HUES6 (cell line): ENCODE measurements at regions not wholly inside any gene's neighbourhood (a gene's known extent, or its start where the extent isn't known, plus 50 kb on each side); places are given as distances from the start of the nearest gene placed in this dataset.
"Not testable (repeated sequence)": the region's sequence is repeated elsewhere in the genome, so short reads cannot be mapped to it uniquely, and the experiment has no call there.

Experiments used
- H3K27ac ChIP-seq: 2 replicates; pipeline ENCODE4 v1.7.0; 2013; ENCODE audit warnings: low read depth, mild to moderate bottlenecking, low read length, inconsistent platforms
- H3K27me3 ChIP-seq: 2 replicates; pipeline ENCODE4 v1.6.1; 2013; ENCODE audit warnings: low read length; ENCODE audit not compliant: control insufficient read depth, insufficient read depth
- H3K36me3 ChIP-seq: 2 replicates; pipeline ENCODE4 v1.6.1; 2013; ENCODE audit warnings: low read length; ENCODE audit not compliant: control insufficient read depth, insufficient read depth
- H3K4me1 ChIP-seq: 2 replicates; pipeline ENCODE4 v1.6.1; 2013; ENCODE audit warnings: low read length; ENCODE audit not compliant: control insufficient read depth, insufficient read depth
- H3K4me3 ChIP-seq: 2 replicates; pipeline ENCODE4 v1.5.1; 2013; ENCODE audit warnings: low read depth, low read length
- H3K9ac ChIP-seq: one replicate; pipeline ENCODE4 v1.6.1; 2013; ENCODE audit warnings: mild to moderate bottlenecking, low read length
- H3K9me3 ChIP-seq: 2 replicates; pipeline ENCODE4 v1.6.1; 2013; ENCODE audit warnings: low read depth, low read length; ENCODE audit not compliant: control insufficient read depth, insufficient read depth

DNA sequence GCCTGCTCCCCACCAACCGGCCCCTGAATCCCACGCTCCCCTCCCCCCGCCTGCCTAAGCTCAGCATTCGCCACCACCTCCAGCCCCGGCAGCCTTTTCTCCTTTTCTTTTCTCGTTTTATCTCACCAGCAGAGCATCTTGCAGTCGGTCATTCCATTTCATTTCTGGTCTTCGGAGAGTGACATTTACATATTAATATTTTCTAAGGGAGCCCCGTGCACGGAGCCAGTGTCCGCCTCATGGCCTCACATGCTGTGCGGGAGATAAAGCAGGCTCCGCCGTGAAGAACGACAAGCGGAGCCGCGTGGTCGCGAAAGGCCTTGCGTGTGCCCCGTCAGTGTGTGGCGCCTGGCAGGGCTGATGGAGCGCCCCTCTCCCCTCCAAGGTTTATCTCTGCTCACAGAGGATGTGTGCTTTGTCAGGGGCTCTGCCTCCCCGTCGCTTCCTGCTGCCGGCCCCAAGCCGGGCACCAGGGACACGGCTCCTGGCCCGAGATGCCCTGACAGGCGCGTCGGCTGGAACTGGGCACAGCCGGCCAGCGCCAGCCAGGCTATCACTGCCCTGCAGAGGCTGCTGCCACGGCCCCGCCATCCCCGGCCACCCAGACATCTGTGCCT is 95.5 kb upstream of the GSE1 start:
- H3K27me3 ChIP-seq, result no peaks in the 10 kb centered on the region
- H3K36me3 ChIP-seq, result no peaks in the 10 kb centered on the region
- H3K9ac ChIP-seq, result no peak overlapping the region
- no peaks in the 10 kb centered on the region for H3K9me3 ChIP-seq
- H3K4me3 ChIP-seq, result no peak overlapping the region
- no peak overlapping the region for H3K27ac ChIP-seq
- H3K4me1 ChIP-seq, result peaks cover 28% of the 10 kb centered on the region

DNA sequence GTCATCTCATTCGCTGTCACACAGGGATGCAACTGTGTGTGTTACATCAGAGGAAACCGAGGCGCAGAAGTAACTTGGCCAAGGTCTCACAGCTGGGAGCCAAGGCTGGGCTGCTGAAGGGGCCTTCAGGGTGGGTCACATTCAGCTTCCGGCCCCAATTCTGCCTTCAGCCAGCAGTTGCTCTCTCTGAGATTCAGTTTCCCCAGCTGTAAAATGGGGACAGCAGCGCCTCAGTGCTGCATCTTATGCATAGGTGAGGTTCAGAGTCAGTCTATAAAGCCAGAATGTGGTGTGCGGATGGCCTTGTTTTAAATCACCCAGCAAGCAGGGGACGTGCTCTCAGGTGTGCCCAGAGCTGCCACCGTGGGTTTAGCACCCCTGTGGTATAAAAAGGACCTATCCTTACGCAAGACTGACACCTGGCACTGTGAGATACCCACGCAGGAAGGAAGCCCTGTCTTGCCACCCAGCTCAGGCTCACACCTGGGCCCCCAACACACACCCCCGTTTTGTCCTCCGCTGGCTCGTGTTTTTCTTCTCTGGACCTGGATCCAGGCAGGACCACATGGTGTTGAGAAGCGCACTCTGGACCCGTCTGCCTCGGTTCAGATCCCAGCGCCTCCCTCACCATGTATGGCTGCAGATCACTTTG is 94.6 kb upstream of the GSE1 start:
- no peak overlapping the region for H3K27ac ChIP-seq
- H3K9me3 ChIP-seq, result no peaks in the 10 kb centered on the region
- no peak overlapping the region for H3K9ac ChIP-seq
- H3K4me1 ChIP-seq, result peaks cover 31% of the 10 kb centered on the region
- H3K27me3 ChIP-seq, result no peaks in the 10 kb centered on the region
- H3K4me3 ChIP-seq, result no peak overlapping the region
- no peaks in the 10 kb centered on the region for H3K36me3 ChIP-seq

DNA sequence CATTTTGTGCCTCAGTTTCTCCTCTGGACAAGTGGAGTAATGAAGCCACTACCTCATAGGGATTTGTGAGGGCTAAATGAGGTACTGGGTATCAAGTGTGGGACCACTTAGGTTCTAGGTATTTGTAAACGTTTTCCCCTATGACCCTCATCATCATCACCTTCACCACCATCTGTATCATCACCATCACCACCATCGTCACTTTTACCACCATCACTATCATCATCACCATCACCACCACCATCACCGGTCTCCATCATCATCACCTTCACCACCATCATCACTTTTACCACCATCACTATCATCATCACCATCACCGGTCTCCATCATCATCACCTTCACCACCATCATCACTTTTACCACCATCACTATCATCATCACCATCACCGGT is 94.1 kb upstream of the GSE1 start:
- peaks cover 33% of the 10 kb centered on the region for H3K4me1 ChIP-seq

DNA sequence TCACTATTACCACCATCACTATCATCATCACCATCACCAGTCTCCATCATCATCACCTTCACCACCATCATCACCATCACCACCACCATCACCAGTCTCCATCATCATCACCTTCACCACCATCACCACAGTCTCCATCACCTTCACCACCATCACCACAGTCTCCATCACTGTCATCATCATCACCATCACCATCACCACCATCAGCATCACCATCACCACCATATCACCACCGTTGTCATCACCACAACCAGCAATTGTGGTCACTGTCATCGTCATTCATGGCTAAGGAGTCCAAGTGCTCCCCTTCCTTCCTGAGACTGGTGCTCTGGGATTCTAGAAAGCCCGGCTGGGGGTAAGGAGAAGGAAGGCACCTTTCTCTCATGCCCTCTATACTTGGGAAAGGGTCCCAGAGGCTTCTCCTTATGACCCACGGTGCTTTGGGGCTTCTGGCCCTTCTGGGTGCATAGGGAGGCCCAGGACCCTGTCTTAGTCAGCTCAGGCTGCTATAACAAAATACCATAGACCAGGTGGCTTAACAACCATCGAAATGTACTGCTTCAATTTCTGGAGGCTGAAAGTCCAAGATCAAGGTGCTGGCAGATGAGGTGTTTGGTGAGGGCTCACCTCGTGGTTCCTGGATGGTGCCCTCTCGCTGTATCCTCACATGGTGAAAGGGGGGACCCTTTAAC is 93.4 kb upstream of the GSE1 start:
- Histone ChIP-seq H3K36me3 (no peaks in the 10 kb centered on the region), H3K4me3 (no peak overlapping the region), H3K27ac (no peak overlapping the region), H3K9ac (no peak overlapping the region), H3K27me3 (no peaks in the 10 kb centered on the region), H3K9me3 (no peaks in the 10 kb centered on the region), H3K4me1 (peaks cover 33% of the 10 kb centered on the region)

More for the DNA sequence above, 94.1 kb upstream of the GSE1 start:
- H3K4me3 ChIP-seq, H3K9ac ChIP-seq, H3K27me3 ChIP-seq, H3K36me3 ChIP-seq, H3K27ac ChIP-seq, H3K9me3 ChIP-seq: not testable (repeated sequence)

DNA sequence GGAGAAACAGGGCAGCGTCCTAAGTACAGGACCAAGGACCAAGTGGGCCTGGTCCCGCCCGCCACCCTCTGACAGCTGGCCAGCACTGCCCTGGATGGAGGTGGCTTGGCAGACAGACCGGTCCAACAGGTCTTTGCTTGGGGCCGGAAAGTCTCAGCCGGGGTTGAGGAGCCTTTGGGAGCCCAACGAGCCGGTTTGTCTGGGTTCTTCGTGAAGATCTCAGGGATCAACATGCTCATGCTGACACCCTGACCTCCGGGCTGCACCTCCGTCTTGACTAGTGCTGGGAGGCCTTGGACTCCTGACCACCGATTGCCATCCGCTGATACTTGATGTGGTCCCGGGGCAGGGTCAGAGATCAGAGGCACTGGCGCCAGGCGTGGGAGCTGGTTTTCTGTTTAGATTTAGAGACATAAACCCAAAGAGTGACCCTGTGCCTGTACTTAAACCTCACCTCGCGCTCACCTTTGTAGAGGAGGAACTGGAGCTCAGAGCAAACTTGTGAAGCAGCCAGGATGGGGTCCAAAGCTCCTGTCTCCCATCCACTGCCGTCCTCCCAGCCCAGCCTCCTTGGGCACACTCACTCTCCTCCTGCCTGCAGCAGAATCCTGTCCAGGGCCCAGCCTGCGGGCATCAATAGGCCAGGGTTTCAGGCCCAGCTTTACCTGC is 92.1 kb upstream of the GSE1 start:
- Histone ChIP-seq H3K36me3 (no peaks in the 10 kb centered on the region), H3K9me3 (no peaks in the 10 kb centered on the region), H3K4me1 (peaks cover 34% of the 10 kb centered on the region), H3K4me3 (no peak overlapping the region), H3K27ac (no peak overlapping the region), H3K27me3 (no peaks in the 10 kb centered on the region), H3K9ac (no peak overlapping the region)

DNA sequence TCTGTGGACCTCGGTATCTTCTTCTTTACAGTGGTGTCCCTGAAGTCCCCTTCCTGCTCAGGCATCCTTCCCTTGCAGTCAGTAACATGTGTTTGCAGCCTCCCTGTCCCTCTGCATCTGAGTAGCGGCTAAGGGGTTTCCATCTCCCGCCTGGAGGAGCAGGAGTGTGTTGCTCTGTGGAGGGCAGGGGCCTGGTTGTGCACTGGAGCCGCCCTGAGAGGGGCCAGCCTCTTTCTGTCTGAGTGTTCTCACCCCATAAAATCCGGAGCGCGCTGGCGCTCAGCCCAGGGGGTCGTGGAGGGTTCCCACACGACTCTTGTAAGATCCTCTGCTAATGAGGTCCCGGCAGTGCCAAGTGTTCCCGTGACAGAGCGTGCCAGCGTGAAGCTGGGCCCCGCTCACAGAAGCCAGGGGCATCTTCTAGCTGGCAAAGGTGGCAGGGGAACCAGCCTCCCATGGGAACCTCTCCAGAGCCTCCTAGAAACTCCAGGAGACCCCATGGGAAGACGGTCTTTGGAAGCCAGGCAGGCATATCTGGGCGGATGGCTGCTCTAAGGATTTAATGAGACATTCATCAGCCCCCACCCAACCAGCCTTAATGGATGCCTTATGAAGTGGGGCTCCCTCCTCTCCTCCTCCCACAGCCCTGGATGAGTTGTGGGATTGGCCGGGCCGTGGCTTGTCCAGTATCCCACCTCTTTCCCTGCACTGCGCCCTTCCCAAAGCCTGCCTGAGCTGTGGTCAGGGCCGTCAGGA is 91.4 kb upstream of the GSE1 start:
- Histone ChIP-seq H3K9ac (no peak overlapping the region), H3K9me3 (no peaks in the 10 kb centered on the region), H3K4me1 (peaks cover 38% of the 10 kb centered on the region), H3K27me3 (no peaks in the 10 kb centered on the region), H3K4me3 (no peak overlapping the region), H3K36me3 (no peaks in the 10 kb centered on the region), H3K27ac (no peak overlapping the region)

DNA sequence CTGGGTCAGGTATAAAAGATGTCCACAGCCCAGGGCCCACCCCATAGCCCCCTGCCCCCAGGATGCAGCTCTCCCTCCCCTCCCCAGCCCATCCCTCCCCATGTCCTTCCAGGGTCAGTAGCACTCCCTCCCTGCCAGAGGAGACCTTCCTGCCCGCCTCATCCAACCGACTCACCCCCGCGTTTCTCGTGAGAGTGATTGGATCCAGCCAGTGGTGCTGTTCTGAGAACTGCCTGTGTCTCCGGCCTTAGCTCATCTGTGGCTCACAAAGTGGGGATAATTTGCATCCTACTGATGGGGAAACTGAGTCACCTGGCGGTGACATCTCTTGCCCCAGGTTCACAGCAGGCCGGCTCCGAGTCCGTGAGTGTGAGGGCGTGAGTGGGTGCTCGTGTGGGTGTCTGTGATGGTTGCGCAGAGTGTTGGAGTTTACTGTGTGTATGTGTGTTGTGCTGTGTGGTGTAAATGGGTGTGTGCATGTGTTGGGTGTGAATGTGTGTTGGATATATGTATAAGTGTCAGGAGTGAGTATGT is 90.7 kb upstream of the GSE1 start:
- Histone ChIP-seq H3K27me3 (no peaks in the 10 kb centered on the region), H3K4me3 (no peak overlapping the region), H3K4me1 (peaks cover 38% of the 10 kb centered on the region), H3K9me3 (no peaks in the 10 kb centered on the region), H3K36me3 (no peaks in the 10 kb centered on the region), H3K9ac (no peak overlapping the region), H3K27ac (no peak overlapping the region)

DNA sequence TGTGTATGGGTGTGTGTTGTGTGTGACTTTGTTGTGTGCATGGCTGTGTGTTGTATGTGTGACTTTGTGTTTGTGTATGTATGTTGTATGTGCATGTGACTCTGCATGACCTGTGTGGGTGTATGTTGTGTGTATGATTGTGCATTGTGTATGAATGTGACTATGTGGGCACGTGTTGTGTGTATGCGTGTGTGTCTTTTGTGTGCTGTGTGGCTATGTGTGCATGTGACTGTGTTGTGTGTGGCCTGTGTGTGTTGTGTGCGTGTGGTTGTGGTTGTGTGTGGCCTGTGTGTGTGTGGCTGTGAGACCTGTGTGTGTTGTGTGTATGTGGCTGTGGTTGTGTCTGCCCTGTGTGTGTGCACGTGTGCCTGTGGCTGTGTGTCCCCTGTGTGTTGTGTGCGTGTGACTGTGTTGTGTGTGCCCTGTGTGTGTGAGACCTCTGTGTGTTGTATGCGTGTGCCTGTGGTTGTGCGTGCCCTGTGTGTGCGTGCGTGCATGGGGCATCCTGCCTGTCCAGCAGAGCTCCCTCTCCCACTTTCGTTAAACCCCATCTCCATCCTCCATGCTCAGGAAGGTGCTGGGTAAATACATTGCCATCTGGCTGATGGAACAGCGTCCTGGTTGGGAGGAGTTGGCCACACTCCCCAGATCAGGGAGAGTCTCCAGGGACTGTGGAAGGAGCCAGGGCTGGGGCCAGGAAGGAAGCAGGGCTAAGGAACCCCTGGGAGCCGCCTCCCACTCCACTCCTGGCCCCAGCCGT is 90.1 kb upstream of the GSE1 start:
- no peaks in the 10 kb centered on the region for H3K36me3 ChIP-seq
- no peak overlapping the region for H3K27ac ChIP-seq
- no peaks in the 10 kb centered on the region for H3K27me3 ChIP-seq
- no peak overlapping the region for H3K4me3 ChIP-seq
- H3K9ac ChIP-seq, result no peak overlapping the region
- H3K4me1 ChIP-seq, result peaks cover 38% of the 10 kb centered on the region
- no peaks in the 10 kb centered on the region for H3K9me3 ChIP-seq

DNA sequence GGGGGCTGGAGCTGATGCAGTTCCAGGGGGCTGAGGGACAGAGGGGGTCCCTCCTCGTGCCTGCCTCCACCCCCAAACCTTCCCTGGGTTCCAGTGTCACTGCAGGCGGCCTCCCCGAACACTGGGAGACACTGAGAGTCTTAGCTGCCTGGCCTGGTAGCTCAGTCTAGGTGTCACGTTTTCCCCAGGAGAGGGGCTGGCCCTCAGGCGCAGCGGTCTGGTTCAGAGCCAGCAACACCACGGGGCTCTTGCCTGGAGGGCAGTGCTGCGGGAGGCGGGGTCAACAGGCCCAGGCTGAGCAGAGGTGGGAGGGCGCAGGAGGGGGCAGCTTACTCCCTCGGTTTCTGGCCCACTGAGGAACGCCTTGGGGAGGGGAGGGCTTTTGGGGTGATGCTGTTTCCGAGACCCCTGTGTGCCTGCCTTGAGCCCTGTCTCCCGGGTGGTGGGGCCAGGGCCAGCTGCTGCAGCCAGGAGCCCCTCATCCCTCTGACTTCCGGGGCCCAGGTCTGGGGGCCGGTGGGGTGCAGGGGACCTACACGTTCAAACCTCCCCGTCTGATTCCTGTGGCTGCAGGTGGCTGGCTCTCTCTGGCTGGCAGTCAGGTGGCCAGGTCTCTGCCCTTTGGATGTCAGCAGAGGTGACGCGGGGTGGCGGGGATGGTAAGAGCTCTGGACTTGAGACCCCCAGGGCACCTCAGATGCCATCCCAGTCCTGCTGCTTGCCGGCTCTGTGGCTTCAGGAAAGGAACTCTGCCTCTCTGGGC is 89.3 kb upstream of the GSE1 start:
- Histone ChIP-seq H3K36me3 (no peaks in the 10 kb centered on the region), H3K9ac (peak overlapping the region; percentile 56), H3K4me3 (no peak overlapping the region), H3K27me3 (no peaks in the 10 kb centered on the region), H3K27ac (peak overlapping the region; percentile 65; the same call in 1 of the 2 replicates), H3K9me3 (no peaks in the 10 kb centered on the region), H3K4me1 (peaks cover 38% of the 10 kb centered on the region)

DNA sequence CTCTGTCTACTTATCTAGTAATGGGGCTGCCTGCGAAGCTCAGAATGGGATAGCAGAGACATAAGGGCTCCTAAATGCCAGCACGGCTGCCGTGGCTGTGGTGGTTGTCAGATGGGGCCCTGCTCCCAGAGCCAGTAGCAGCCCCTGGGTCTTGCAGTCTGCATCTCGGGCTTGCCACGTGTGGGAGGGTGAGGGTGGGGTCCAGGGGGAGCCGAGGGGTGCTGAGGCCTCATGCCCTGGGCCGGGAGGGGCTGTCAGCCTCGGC is 88.8 kb upstream of the GSE1 start:
- peak overlapping the region; percentile 65 for H3K27ac ChIP-seq
- no peaks in the 10 kb centered on the region for H3K9me3 ChIP-seq
- no peaks in the 10 kb centered on the region for H3K36me3 ChIP-seq
- no peaks in the 10 kb centered on the region for H3K27me3 ChIP-seq
- no peak overlapping the region for H3K4me3 ChIP-seq
- H3K4me1 ChIP-seq, result peaks cover 38% of the 10 kb centered on the region
- H3K9ac ChIP-seq, result peak overlapping the region; percentile 56
